ENCODE measurements at regions not wholly inside any gene's neighbourhood (a gene's known extent, or its start where the extent isn't known, plus 50 kb on each side); places are given as distances from the start of the nearest gene placed in this dataset.

- intact Hi-C loops (cut with DNase I) = no loop called here
- no peak for DNase-seq (ENCODE audit: low spot score)
Observed at GRCh38 chr1:81326212-81326611, 474.5 kb upstream of the ADGRL2 start.

- DNase-seq (ENCODE audit: low spot score) = no peak
- intact Hi-C loops (cut with DNase I) = no loop called here
Observed at GRCh38 chr1:81325397-81325796, 475.3 kb upstream of the ADGRL2 start.

GRCh38 chr1:81323862-81324261, 476.9 kb upstream of the ADGRL2 start:
- intact Hi-C loops (cut with DNase I) = no loop called here
- no peak for DNase-seq (ENCODE audit: low spot score)

- DNase-seq (ENCODE audit: low spot score) = no peak
- intact Hi-C loops (cut with DNase I) = no loop called here
Observed at GRCh38 chr1:81317191-81317590, 483.5 kb upstream of the ADGRL2 start.

- DNase-seq (ENCODE audit: low spot score) = no peak
- intact Hi-C loops (cut with DNase I) = loop anchor here (5.0 kb wide), 1 partner anchor 163 kb away; no protein-coding TSS in a partner anchor
Observed at GRCh38 chr1:81314513-81315233, 486.1 kb upstream of the ADGRL2 start.

- intact Hi-C loops (cut with DNase I) = loop anchor here (5.0 kb wide), 1 partner anchor 164 kb away; no protein-coding TSS in a partner anchor
- DNase-seq (ENCODE audit: low spot score) = no peak
Observed at GRCh38 chr1:81313289-81313688, 487.4 kb upstream of the ADGRL2 start.

GRCh38 chr1:81312272-81312754, 488.4 kb upstream of the ADGRL2 start:
- no peak for DNase-seq (ENCODE audit: low spot score)
- intact Hi-C loops (cut with DNase I) = loop anchor here (5.0 kb wide), 1 partner anchor 165 kb away; no protein-coding TSS in a partner anchor

- no peak for DNase-seq (ENCODE audit: low spot score)
- intact Hi-C loops (cut with DNase I) = loop anchor here (5.0 kb wide), 1 partner anchor 167 kb away; no protein-coding TSS in a partner anchor
Observed at GRCh38 chr1:81310250-81310649, 490.5 kb upstream of the ADGRL2 start.

GRCh38 chr1:81308191-81308590, 492.5 kb upstream of the ADGRL2 start:
- intact Hi-C loops (cut with DNase I) = loop anchor here (5.0 kb wide), 2 partner anchors 184 to 494 kb away; partner anchors contain the start of gene ADGRL2

GRCh38 chr1:81307786-81308185, 492.9 kb upstream of the ADGRL2 start:
- intact Hi-C loops (cut with DNase I) = loop anchor here (2.0 to 5.0 kb wide), 3 partner anchors 103 to 495 kb away; partner anchors contain the start of gene ADGRL2
- no peak for DNase-seq (ENCODE audit: low spot score)

More at GRCh38 chr1:81308191-81308590, 492.5 kb upstream of the ADGRL2 start:
- no peak for DNase-seq (ENCODE audit: low spot score)

GRCh38 chr1:81305997-81306452, 494.7 kb upstream of the ADGRL2 start:
- DNase-seq (ENCODE audit: low spot score) = no peak
- intact Hi-C loops (cut with DNase I) = loop anchor here (2.0 to 5.0 kb wide), 3 partner anchors 105 to 496 kb away; partner anchors contain the start of gene ADGRL2

GRCh38 chr1:81304187-81304586, 496.5 kb upstream of the ADGRL2 start:
- intact Hi-C loops (cut with DNase I) = no loop called here
- no peak for DNase-seq (ENCODE audit: low spot score)

GRCh38 chr1:81299892-81300291, 500.8 kb upstream of the ADGRL2 start:
- DNase-seq (ENCODE audit: low spot score) = no peak
- intact Hi-C loops (cut with DNase I) = no loop called here

GRCh38 chr1:81298266-81298665, 502.5 kb upstream of the ADGRL2 start:
- DNase-seq (ENCODE audit: low spot score) = no peak
- intact Hi-C loops (cut with DNase I) = no loop called here

- intact Hi-C loops (cut with DNase I) = no loop called here
Observed at GRCh38 chr1:81296601-81297000, 504.1 kb upstream of the ADGRL2 start.

GRCh38 chr1:81290326-81290725, 510.4 kb upstream of the ADGRL2 start:
- no peak for DNase-seq (ENCODE audit: low spot score)
- intact Hi-C loops (cut with DNase I) = no loop called here

More at GRCh38 chr1:81296601-81297000, 504.1 kb upstream of the ADGRL2 start:
- DNase-seq (ENCODE audit: low spot score) = no peak

GRCh38 chr1:81288689-81289088, 512.0 kb upstream of the ADGRL2 start:
- no peak for DNase-seq (ENCODE audit: low spot score)
- intact Hi-C loops (cut with DNase I) = no loop called here

- intact Hi-C loops (cut with DNase I) = no loop called here
- no peak for DNase-seq (ENCODE audit: low spot score)
Observed at GRCh38 chr1:81287411-81288080, 513.2 kb upstream of the ADGRL2 start.

- no peak for DNase-seq (ENCODE audit: low spot score)
- intact Hi-C loops (cut with DNase I) = no loop called here
Observed at GRCh38 chr1:81270051-81270450, 530.7 kb upstream of the ADGRL2 start.

- intact Hi-C loops (cut with DNase I) = no loop called here
- DNase-seq (ENCODE audit: low spot score) = no peak
Observed at GRCh38 chr1:81264976-81265375, 535.8 kb upstream of the ADGRL2 start.
